H9 (cell line): ENCODE measurements at regions not wholly inside any gene's neighbourhood (a gene's known extent, or its start where the extent isn't known, plus 50 kb on each side); places are given as distances from the start of the nearest gene placed in this dataset.

ENCODE experiments used
- DNase-seq: peaks from one replicate; pipeline ENCODE4 v3.0.0-alpha.2; 2017
- H2AFZ ChIP-seq: one replicate; pipeline ENCODE4 v1.6.1; 2013; ENCODE audit warnings: mild to moderate bottlenecking, low read length, control low read depth, moderate library complexity
- H2AK5ac ChIP-seq: 2 replicates; pipeline ENCODE4 v1.6.1; 2013; ENCODE audit warnings: low read length, control low read depth, mixed read lengths; ENCODE audit not compliant: insufficient read length
- H2BK120ac ChIP-seq: one replicate; pipeline ENCODE4 v1.6.1; 2013; ENCODE audit warnings: low read depth, mild to moderate bottlenecking, low read length, control low read depth, inconsistent platforms; ENCODE audit not compliant: poor library complexity, severe bottlenecking
- H2BK12ac ChIP-seq: 2 replicates; pipeline ENCODE4 v1.6.1; 2013; ENCODE audit warnings: low read length, control low read depth, mixed read lengths, low read depth; ENCODE audit not compliant: insufficient read length
- H2BK15ac ChIP-seq: 2 replicates; pipeline ENCODE4 v1.6.1; 2013; ENCODE audit warnings: low read depth, low read length, control low read depth
- H2BK20ac ChIP-seq: one replicate; pipeline ENCODE4 v1.6.1; 2013; ENCODE audit warnings: low read depth, mild to moderate bottlenecking, low read length, control low read depth, inconsistent platforms; ENCODE audit not compliant: poor library complexity, severe bottlenecking
- H2BK5ac ChIP-seq: 2 replicates; pipeline ENCODE4 v1.6.1; 2013; ENCODE audit warnings: low read length, control low read depth, mixed read lengths; ENCODE audit not compliant: insufficient read length
- H3K14ac ChIP-seq: 2 replicates; pipeline ENCODE4 v1.6.1; 2013; ENCODE audit warnings: low read length, control low read depth; ENCODE audit not compliant: insufficient read depth
- H3K18ac ChIP-seq: 2 replicates; pipeline ENCODE4 v1.6.1; 2013; ENCODE audit warnings: low read depth, mild to moderate bottlenecking, mixed read lengths, low read length, control low read depth; ENCODE audit not compliant: insufficient read length
- H3K23ac ChIP-seq: 2 replicates; pipeline ENCODE4 v1.6.1; 2013; ENCODE audit warnings: low read length, control low read depth, mixed read lengths, low read depth; ENCODE audit not compliant: insufficient read length
- H3K23me2 ChIP-seq: 2 replicates; pipeline ENCODE4 v1.6.1; 2013; ENCODE audit warnings: low read depth, mild to moderate bottlenecking, mixed read lengths, low read length, control low read depth; ENCODE audit not compliant: insufficient read length, poor library complexity, severe bottlenecking
- H3K27ac ChIP-seq: 2 replicates; pipeline ENCODE4 v1.5.1; 2013; ENCODE audit warnings: low read length, control low read depth, mixed read lengths, low read depth; ENCODE audit not compliant: insufficient read length
- H3K27me3 ChIP-seq: 2 replicates; pipeline ENCODE4 v1.6.1; 2013; ENCODE audit warnings: low read length, control low read depth, inconsistent platforms; ENCODE audit not compliant: insufficient read depth
- H3K4ac ChIP-seq: 2 replicates; pipeline ENCODE4 v1.6.1; 2013; ENCODE audit warnings: low read depth, mild to moderate bottlenecking, control low read depth, inconsistent platforms, low read length, moderate library complexity
- H3K4me1 ChIP-seq: 2 replicates; pipeline ENCODE4 v1.6.1; 2013; ENCODE audit warnings: low read length, control low read depth, inconsistent platforms; ENCODE audit not compliant: insufficient read depth
- H3K4me2 ChIP-seq: 2 replicates; pipeline ENCODE4 v1.6.1; 2013; ENCODE audit warnings: low read length, control low read depth, mixed read lengths; ENCODE audit not compliant: insufficient read length, insufficient read depth
- H3K56ac ChIP-seq: 2 replicates; pipeline ENCODE4 v1.6.1; 2013; ENCODE audit warnings: low read depth, mild to moderate bottlenecking, mixed read lengths, low read length, control low read depth; ENCODE audit not compliant: insufficient read length
- H3K79me1 ChIP-seq: 2 replicates; pipeline ENCODE4 v1.6.1; 2013; ENCODE audit warnings: low read depth, mild to moderate bottlenecking, moderate library complexity, low read length, control low read depth, inconsistent platforms; ENCODE audit not compliant: insufficient read depth, poor library complexity, severe bottlenecking
- H3K79me2 ChIP-seq: 2 replicates; pipeline ENCODE4 v1.6.1; 2013; ENCODE audit warnings: low read length, control low read depth, inconsistent platforms; ENCODE audit not compliant: insufficient read depth
- H3K9ac ChIP-seq: 2 replicates; pipeline ENCODE4 v1.6.1; 2013; ENCODE audit warnings: low read length, control low read depth, mixed read lengths; ENCODE audit not compliant: insufficient read length; ENCODE audit errors: extremely low read depth
- H3K9me3 ChIP-seq: one replicate; pipeline ENCODE4 v1.6.1; 2013; ENCODE audit warnings: low read depth, low read length, inconsistent platforms; ENCODE audit not compliant: control insufficient read depth
- H3T11ph ChIP-seq: one replicate; pipeline ENCODE4 v1.6.1; 2013; ENCODE audit warnings: mild to moderate bottlenecking, low read length, control low read depth, inconsistent platforms
- H4K20me1 ChIP-seq: one replicate; pipeline ENCODE4 v1.6.1; 2013; ENCODE audit not compliant: control insufficient read depth, insufficient read length, insufficient read depth
- H4K5ac ChIP-seq: 2 replicates; pipeline ENCODE4 v1.6.1; 2013; ENCODE audit warnings: low read depth, mild to moderate bottlenecking, mixed read lengths, low read length, control low read depth; ENCODE audit not compliant: insufficient read length
- H4K8ac ChIP-seq: replicated peaks from 2 replicates; pipeline ENCODE4 v1.6.1; 2013; ENCODE audit warnings: low read length, control low read depth, mixed read lengths, low read depth; ENCODE audit not compliant: insufficient read length
- H4K91ac ChIP-seq: 2 replicates; pipeline ENCODE4 v1.6.1; 2013; ENCODE audit warnings: low read depth, mild to moderate bottlenecking, moderate library complexity, mixed read lengths, low read length, control low read depth; ENCODE audit not compliant: insufficient read length
- H3K27ac Mint-ChIP-seq, 3 experiments: 2 replicates in 2 of 3; 3 replicates in 1 of 3; pipeline ENCODE4 v1.8.0; 2020 to 2021; ENCODE audit warnings: mixed read lengths in 3 of 3, mild to moderate bottlenecking in 1 of 3, moderate library complexity in 1 of 3
- H3K27me3 Mint-ChIP-seq: 2 replicates; pipeline ENCODE4 v1.8.0; 2021; ENCODE audit warnings: low read depth, mild to moderate bottlenecking, moderate library complexity, mixed read lengths
- H3K36me3 Mint-ChIP-seq, 3 experiments: 2 replicates in 2 of 3; 3 replicates in 1 of 3; pipeline ENCODE4 v1.8.0; 2020 to 2021; ENCODE audit warnings: low read depth in 3 of 3, mixed read lengths in 3 of 3; ENCODE audit not compliant: insufficient read depth in 1 of 3
- H3K4me1 Mint-ChIP-seq, 2 experiments: 2 replicates each; pipeline ENCODE4 v1.8.0; 2020; ENCODE audit warnings: mixed read lengths in 2 of 2
- H3K4me3 Mint-ChIP-seq, 2 experiments: 2 replicates in 1 of 2; 3 replicates in 1 of 2; pipeline ENCODE4 v1.8.0; 2020 to 2021; ENCODE audit warnings: mild to moderate bottlenecking in 2 of 2, mixed read lengths in 2 of 2, moderate library complexity in 1 of 2
- H3K9me3 Mint-ChIP-seq, 2 experiments: 2 replicates in 1 of 2; 3 replicates in 1 of 2; pipeline ENCODE4 v1.8.0; 2020; ENCODE audit warnings: mild to moderate bottlenecking in 2 of 2, mixed read lengths in 2 of 2, moderate library complexity in 1 of 2
- CTCF ChIP-seq: fragments of 200-600 bp; sonication (generic); conservative IDR thresholded peaks from 3 replicates; pipeline ENCODE4 v1.8.0; 2021; ENCODE audit warnings: antibody characterized with exemption, mild to moderate bottlenecking
- WGBS: extraction: QIAGEN DNeasy Blood & Tissue Kit; methylation state at CpG from one replicate; pipeline ENCODE4 v1.1.7; 2013; ENCODE audit warnings: missing lambda C conversion rate, low lambda C conversion rate, mixed read lengths; ENCODE audit not compliant: insufficient read length; ENCODE audit errors: extremely low coverage; 5-methylcytosine and 5-hydroxymethylcytosine counted together

- no peak overlapping the region for H2BK15ac ChIP-seq
- H3K9me3 ChIP-seq = no peaks in the 10 kb centered on the region
- no peaks in the 10 kb centered on the region for H4K20me1 ChIP-seq
- no peak overlapping the region for H3K23ac ChIP-seq
- H3K23me2 ChIP-seq = no peaks in the 10 kb centered on the region
- H2BK12ac ChIP-seq = no peak overlapping the region
- H3K79me2 ChIP-seq = no peaks in the 10 kb centered on the region
- Mint-ChIP-seq H3K36me3 (no peaks in the 10 kb centered on the region; a peak in 1 of 7 replicates), H3K4me1 (peaks cover 7 to 13% of the 10 kb centered on the region in 2 experiments), H3K9me3 (no peaks in the 10 kb centered on the region; a peak in 1 of 5 replicates), H3K27me3 (peaks cover 2% of the 10 kb centered on the region), H3K27ac (no peak overlapping the region), H3K4me3 (no peak overlapping the region)
- no peak overlapping the region for H3T11ph ChIP-seq
- no peak overlapping the region for H2BK120ac ChIP-seq
- H3K9ac ChIP-seq = no peak overlapping the region
- H2AK5ac ChIP-seq = no peak overlapping the region
- H3K27ac ChIP-seq = no peak overlapping the region
- WGBS = no CpG with 5 or more reads among the region's 7 CpGs
- H3K79me1 ChIP-seq = no peaks in the 10 kb centered on the region
- no peak overlapping the region for H3K18ac ChIP-seq
- no peak overlapping the region for H3K4ac ChIP-seq
- no peak overlapping the region for H3K56ac ChIP-seq
- no peak overlapping the region for H4K5ac ChIP-seq
- no peak overlapping the region for H4K91ac ChIP-seq
- H2AFZ ChIP-seq = no peak overlapping the region
- no peaks in the 10 kb centered on the region for H3K4me1 ChIP-seq
- no peak overlapping the region for H2BK20ac ChIP-seq
- no peaks in the 10 kb centered on the region for H3K27me3 ChIP-seq
- H4K8ac ChIP-seq = no peak overlapping the region
- H2BK5ac ChIP-seq = no peak overlapping the region
- H3K14ac ChIP-seq = no peak overlapping the region
- no peak overlapping the region for H3K4me2 ChIP-seq
- DNase-seq = no peak
- no peak for TF ChIP-seq CTCF
Observed at GRCh38 chr1:228872080-228872479, 136.8 kb downstream of the RHOU start.
